WTC11 (cell line): ENCODE measurements at regions not wholly inside any gene's neighbourhood (a gene's known extent, or its start where the extent isn't known, plus 50 kb on each side); places are given as distances from the start of the nearest gene placed in this dataset.
"Not testable (repeated sequence)": the region's sequence is repeated elsewhere in the genome, so short reads cannot be mapped to it uniquely, and the experiment has no call there.

Experiments
- ATAC-seq: fragments of 200-7000 bp; cut with Tn5 transposase; 2 replicates; pipeline ENCODE4 v1.10.0; 2021; ENCODE audit warnings: mild to moderate bottlenecking, moderate library complexity
- CTCF ChIA-PET: fragments of 300-600 bp; sonication (Branson Sonifier 250); formaldehyde crosslinking; loops from one replicate; lab custom pipeline; 2021; ENCODE audit warnings: antibody characterized with exemption; lab: Charles Lee
- POLR2A ChIA-PET: fragments of 350-600 bp; sonication (Branson Sonifier 250); formaldehyde crosslinking; loops from one replicate; lab custom pipeline; 2021; ENCODE audit warnings: antibody characterized with exemption; lab: Charles Lee
- DNase-seq: peaks from one replicate; pipeline ENCODE4 v3.0.0; 2021; ENCODE audit warnings: low spot score
- H3K27ac Mint-ChIP-seq: 2 replicates; pipeline ENCODE4 v1.8.0; 2021; ENCODE audit warnings: mixed read lengths
- H3K27me3 Mint-ChIP-seq: 2 replicates; pipeline ENCODE4 v1.8.0; 2021; ENCODE audit warnings: low read depth, mild to moderate bottlenecking, moderate library complexity, mixed read lengths
- H3K36me3 Mint-ChIP-seq: 2 replicates; pipeline ENCODE4 v1.8.0; 2021; ENCODE audit warnings: mixed read lengths
- H3K4me1 Mint-ChIP-seq: 2 replicates; pipeline ENCODE4 v1.8.0; 2022; ENCODE audit warnings: mixed read lengths
- H3K4me3 Mint-ChIP-seq: 2 replicates; pipeline ENCODE4 v1.8.0; 2021; ENCODE audit warnings: mild to moderate bottlenecking, moderate library complexity, mixed read lengths
- H3K9me3 Mint-ChIP-seq: 2 replicates; pipeline ENCODE4 v1.8.0; 2021; ENCODE audit warnings: mixed read lengths
- ATF1 ChIP-seq: sonication (generic); formaldehyde crosslinking; IDR thresholded peaks from 2 replicates; pipeline ENCODE4 v1.8.1; 2023; ENCODE audit warnings: mild to moderate bottlenecking, moderate library complexity, missing genetic modification reagents
- E2F1 ChIP-seq: sonication (generic); formaldehyde crosslinking; IDR thresholded peaks from 2 replicates; pipeline ENCODE4 v1.8.0; 2022; ENCODE audit warnings: mild to moderate bottlenecking, missing genetic modification reagents
- ELF4 ChIP-seq: sonication (generic); formaldehyde crosslinking; IDR thresholded peaks from 2 replicates; pipeline ENCODE4 v1.8.1; 2022; ENCODE audit warnings: low read depth, mild to moderate bottlenecking, moderate library complexity, missing genetic modification reagents
- FOXK1 ChIP-seq: sonication (generic); formaldehyde crosslinking; IDR thresholded peaks from 2 replicates; pipeline ENCODE4 v1.8.0; 2022; ENCODE audit warnings: mild to moderate bottlenecking, moderate library complexity, missing genetic modification reagents
- GABPB1 ChIP-seq: sonication (generic); formaldehyde crosslinking; IDR thresholded peaks from 2 replicates; pipeline ENCODE4 v1.8.1; 2023; ENCODE audit warnings: mild to moderate bottlenecking, missing genetic modification reagents
- JAZF1 ChIP-seq: fragments of 250-450 bp; sonication (Bioruptor Pico); IDR thresholded peaks from 2 replicates; pipeline ENCODE4 v1.9.0; 2021; ENCODE audit warnings: moderate library complexity, mild to moderate bottlenecking, inconsistent platforms
- MAX ChIP-seq: sonication (generic); formaldehyde crosslinking; IDR thresholded peaks from 2 replicates; pipeline ENCODE4 v1.8.0; 2022; ENCODE audit warnings: mild to moderate bottlenecking, missing genetic modification reagents
- MXD4 ChIP-seq: fragments of 250-450 bp; sonication (Bioruptor Pico); IDR thresholded peaks from 2 replicates; pipeline ENCODE4 v1.8.0; 2021; ENCODE audit warnings: mild to moderate bottlenecking, moderate library complexity, borderline replicate concordance
- PRRX2 ChIP-seq: fragments of 250-450 bp; sonication (Bioruptor Pico); IDR thresholded peaks from 2 replicates; pipeline ENCODE4 v1.8.0; 2021; ENCODE audit warnings: mild to moderate bottlenecking
- RELA ChIP-seq: sonication (generic); formaldehyde crosslinking; IDR thresholded peaks from 2 replicates; pipeline ENCODE4 v1.8.1; 2022; ENCODE audit warnings: missing genetic modification reagents, mild to moderate bottlenecking, borderline replicate concordance
- SMAD3 ChIP-seq: sonication (generic); formaldehyde crosslinking; IDR thresholded peaks from 2 replicates; pipeline ENCODE4 v1.8.0; 2022; ENCODE audit warnings: missing genetic modification reagents, mild to moderate bottlenecking, borderline replicate concordance
- SP1 ChIP-seq: sonication (generic); formaldehyde crosslinking; conservative IDR thresholded peaks from 2 replicates; pipeline ENCODE4 v1.8.1; 2022; ENCODE audit warnings: missing genetic modification reagents
- TEAD1 ChIP-seq: sonication (generic); formaldehyde crosslinking; IDR thresholded peaks from 2 replicates; pipeline ENCODE4 v1.8.0; 2022; ENCODE audit warnings: mild to moderate bottlenecking, missing genetic modification reagents
- USF2 ChIP-seq: sonication (generic); formaldehyde crosslinking; IDR thresholded peaks from 2 replicates; pipeline ENCODE4 v1.8.1; 2023; ENCODE audit warnings: mild to moderate bottlenecking, missing genetic modification reagents, moderate library complexity
- ZBTB21 ChIP-seq: sonication (generic); formaldehyde crosslinking; IDR thresholded peaks from 2 replicates; pipeline ENCODE4 v1.8.1; 2023; ENCODE audit warnings: mild to moderate bottlenecking, missing genetic modification reagents, borderline replicate concordance
- ZNF281 ChIP-seq: sonication (generic); formaldehyde crosslinking; IDR thresholded peaks from 2 replicates; pipeline ENCODE4 v1.8.0; 2023; ENCODE audit warnings: mild to moderate bottlenecking, missing genetic modification reagents
- TF ChIP-seq, protein P1 (sequence below): sonication (generic); formaldehyde crosslinking; IDR thresholded peaks from 2 replicates; pipeline ENCODE4 v1.8.1; 2023; ENCODE audit warnings: mild to moderate bottlenecking, missing genetic modification reagents
- TF ChIP-seq, protein P2 (sequence below): fragments of 250-450 bp; sonication (Bioruptor Pico); IDR thresholded peaks from 2 replicates; pipeline ENCODE4 v1.9.0; 2021; ENCODE audit warnings: mild to moderate bottlenecking
- TF ChIP-seq, protein P3 (sequence below): sonication (generic); formaldehyde crosslinking; IDR thresholded peaks from 2 replicates; pipeline ENCODE4 v1.8.1; 2023; ENCODE audit warnings: mild to moderate bottlenecking, missing genetic modification reagents
- TF ChIP-seq, protein P4 (sequence below): fragments of 250-450 bp; sonication (Bioruptor Pico); IDR thresholded peaks from 2 replicates; pipeline ENCODE4 v1.8.0; 2021; ENCODE audit warnings: mild to moderate bottlenecking
- TF ChIP-seq, protein P5 (sequence below): sonication (generic); formaldehyde crosslinking; IDR thresholded peaks from 2 replicates; pipeline ENCODE4 v1.8.0; 2022; ENCODE audit warnings: mild to moderate bottlenecking, missing genetic modification reagents

DNA sequence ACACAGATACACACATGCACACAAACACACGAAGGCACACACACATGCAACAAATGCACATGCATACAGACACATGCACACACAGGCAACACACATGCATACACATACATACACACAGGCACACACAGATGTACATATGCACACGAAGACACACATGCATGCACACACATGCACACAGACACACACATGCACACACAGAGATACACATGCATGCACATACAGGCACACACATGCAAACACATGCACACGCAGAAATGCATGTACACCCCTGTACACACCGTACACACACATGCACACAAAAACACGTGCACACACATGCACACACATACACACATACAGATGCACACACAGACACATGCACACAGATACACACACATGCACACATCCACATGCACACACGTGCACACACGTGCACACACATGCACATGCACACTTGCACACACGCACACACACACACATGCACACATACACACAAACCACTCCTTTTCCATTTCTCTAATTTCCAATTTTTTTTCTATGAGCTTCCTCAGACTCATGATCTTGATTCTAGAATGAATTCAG is 63.3 kb upstream of the CCZ1B start:
- no peak overlapping the region for H3K27ac Mint-ChIP-seq
- TF ChIP-seq ZNF281: no peak
- no peak for TF ChIP-seq ZBTB21 (CRISPR knock-in tag)
- no peak for TF ChIP-seq MXD4 (CRISPR knock-in tag)
- TF ChIP-seq JAZF1: no peak
- TF ChIP-seq, protein P1, sequence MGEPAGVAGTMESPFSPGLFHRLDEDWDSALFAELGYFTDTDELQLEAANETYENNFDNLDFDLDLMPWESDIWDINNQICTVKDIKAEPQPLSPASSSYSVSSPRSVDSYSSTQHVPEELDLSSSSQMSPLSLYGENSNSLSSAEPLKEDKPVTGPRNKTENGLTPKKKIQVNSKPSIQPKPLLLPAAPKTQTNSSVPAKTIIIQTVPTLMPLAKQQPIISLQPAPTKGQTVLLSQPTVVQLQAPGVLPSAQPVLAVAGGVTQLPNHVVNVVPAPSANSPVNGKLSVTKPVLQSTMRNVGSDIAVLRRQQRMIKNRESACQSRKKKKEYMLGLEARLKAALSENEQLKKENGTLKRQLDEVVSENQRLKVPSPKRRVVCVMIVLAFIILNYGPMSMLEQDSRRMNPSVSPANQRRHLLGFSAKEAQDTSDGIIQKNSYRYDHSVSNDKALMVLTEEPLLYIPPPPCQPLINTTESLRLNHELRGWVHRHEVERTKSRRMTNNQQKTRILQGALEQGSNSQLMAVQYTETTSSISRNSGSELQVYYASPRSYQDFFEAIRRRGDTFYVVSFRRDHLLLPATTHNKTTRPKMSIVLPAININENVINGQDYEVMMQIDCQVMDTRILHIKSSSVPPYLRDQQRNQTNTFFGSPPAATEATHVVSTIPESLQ (CRISPR knock-in tag): no peak
- no peak for TF ChIP-seq E2F1
- TF ChIP-seq RELA (CRISPR knock-in tag): no peak
- no peak for TF ChIP-seq ATF1
- TF ChIP-seq GABPB1: no peak
- TF ChIP-seq, protein P2, sequence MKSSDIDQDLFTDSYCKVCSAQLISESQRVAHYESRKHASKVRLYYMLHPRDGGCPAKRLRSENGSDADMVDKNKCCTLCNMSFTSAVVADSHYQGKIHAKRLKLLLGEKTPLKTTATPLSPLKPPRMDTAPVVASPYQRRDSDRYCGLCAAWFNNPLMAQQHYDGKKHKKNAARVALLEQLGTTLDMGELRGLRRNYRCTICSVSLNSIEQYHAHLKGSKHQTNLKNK (CRISPR knock-in tag): no peak
- TF ChIP-seq, protein P3, sequence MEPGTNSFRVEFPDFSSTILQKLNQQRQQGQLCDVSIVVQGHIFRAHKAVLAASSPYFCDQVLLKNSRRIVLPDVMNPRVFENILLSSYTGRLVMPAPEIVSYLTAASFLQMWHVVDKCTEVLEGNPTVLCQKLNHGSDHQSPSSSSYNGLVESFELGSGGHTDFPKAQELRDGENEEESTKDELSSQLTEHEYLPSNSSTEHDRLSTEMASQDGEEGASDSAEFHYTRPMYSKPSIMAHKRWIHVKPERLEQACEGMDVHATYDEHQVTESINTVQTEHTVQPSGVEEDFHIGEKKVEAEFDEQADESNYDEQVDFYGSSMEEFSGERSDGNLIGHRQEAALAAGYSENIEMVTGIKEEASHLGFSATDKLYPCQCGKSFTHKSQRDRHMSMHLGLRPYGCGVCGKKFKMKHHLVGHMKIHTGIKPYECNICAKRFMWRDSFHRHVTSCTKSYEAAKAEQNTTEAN (CRISPR knock-in tag): no peak
- TF ChIP-seq, protein P4, sequence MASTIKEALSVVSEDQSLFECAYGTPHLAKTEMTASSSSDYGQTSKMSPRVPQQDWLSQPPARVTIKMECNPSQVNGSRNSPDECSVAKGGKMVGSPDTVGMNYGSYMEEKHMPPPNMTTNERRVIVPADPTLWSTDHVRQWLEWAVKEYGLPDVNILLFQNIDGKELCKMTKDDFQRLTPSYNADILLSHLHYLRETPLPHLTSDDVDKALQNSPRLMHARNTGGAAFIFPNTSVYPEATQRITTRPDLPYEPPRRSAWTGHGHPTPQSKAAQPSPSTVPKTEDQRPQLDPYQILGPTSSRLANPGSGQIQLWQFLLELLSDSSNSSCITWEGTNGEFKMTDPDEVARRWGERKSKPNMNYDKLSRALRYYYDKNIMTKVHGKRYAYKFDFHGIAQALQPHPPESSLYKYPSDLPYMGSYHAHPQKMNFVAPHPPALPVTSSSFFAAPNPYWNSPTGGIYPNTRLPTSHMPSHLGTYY (CRISPR knock-in tag): no peak
- no peak for TF ChIP-seq SMAD3 (CRISPR knock-in tag)
- TF ChIP-seq, protein P5, sequence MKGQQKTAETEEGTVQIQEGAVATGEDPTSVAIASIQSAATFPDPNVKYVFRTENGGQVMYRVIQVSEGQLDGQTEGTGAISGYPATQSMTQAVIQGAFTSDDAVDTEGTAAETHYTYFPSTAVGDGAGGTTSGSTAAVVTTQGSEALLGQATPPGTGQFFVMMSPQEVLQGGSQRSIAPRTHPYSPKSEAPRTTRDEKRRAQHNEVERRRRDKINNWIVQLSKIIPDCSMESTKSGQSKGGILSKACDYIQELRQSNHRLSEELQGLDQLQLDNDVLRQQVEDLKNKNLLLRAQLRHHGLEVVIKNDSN (CRISPR knock-in tag): no peak
- TF ChIP-seq ELF4: no peak
- H3K36me3 Mint-ChIP-seq: no peaks in the 10 kb centered on the region
- DNase-seq (no peak), ATAC-seq (no peak)
- peaks cover 15% of the 10 kb centered on the region for H3K9me3 Mint-ChIP-seq
- H3K4me1 Mint-ChIP-seq: no peaks in the 10 kb centered on the region
- H3K4me3 Mint-ChIP-seq: no peak overlapping the region
- POLR2A ChIA-PET: no interaction called here
- no peaks in the 10 kb centered on the region; the same call in 1 of the 2 replicates for H3K27me3 Mint-ChIP-seq
- CTCF ChIA-PET: no interaction called here

GRCh38 chr7:6902097-6902518 is 76.0 kb upstream of the CCZ1B start:
- CTCF ChIA-PET: interaction anchor here (0.8 kb wide), 1 partner anchor 45 kb away, joined by 3 read pairs; no protein-coding TSS in a partner anchor
- peak; percentile 55 for DNase-seq
- POLR2A ChIA-PET, ATAC-seq: not testable (repeated sequence)
- Mint-ChIP-seq H3K36me3 (peaks cover 12% of the 10 kb centered on the region), H3K9me3 (peaks cover 11% of the 10 kb centered on the region), H3K27ac (peak overlapping the region; percentile 73), H3K27me3 (peaks cover 36% of the 10 kb centered on the region), H3K4me1 (peaks cover 46% of the 10 kb centered on the region), H3K4me3 (peak overlapping the region; percentile 32; the same call in 1 of the 2 replicates)
- 0 out of 2 replicates have a peak, but pooled peaks have one; percentile 59 for TF ChIP-seq PRRX2 (CRISPR knock-in tag)
- TF ChIP-seq SP1 (CRISPR knock-in tag): 0 out of 2 replicates have a peak, but pooled peaks have one; percentile 34
- peak; percentile 79 for TF ChIP-seq FOXK1 (CRISPR knock-in tag)
- TF ChIP-seq USF2 (CRISPR knock-in tag): peak; percentile 37; the same call in 1 of the 2 replicates
- TF ChIP-seq TEAD1 (CRISPR knock-in tag): peak; percentile 72; the same call in 1 of the 2 replicates
- TF ChIP-seq MAX (CRISPR knock-in tag): peak; percentile 69
- 0 out of 2 replicates have a peak, but pooled peaks have one; percentile 69 for TF ChIP-seq ZNF281
